VCaP (cell line): ENCODE measurements at regions not wholly inside any gene's neighbourhood (a gene's known extent, or its start where the extent isn't known, plus 50 kb on each side); places are given as distances from the start of the nearest gene placed in this dataset.
"Not testable (repeated sequence)": the region's sequence is repeated elsewhere in the genome, so short reads cannot be mapped to it uniquely, and the experiment has no call there.

Experiments used
- H3K27ac ChIP-seq: fragments of 450-650 bp; 2 replicates; pipeline ENCODE4 v1.5.1; 2017
- CTCF ChIP-seq: fragments of 450-650 bp; conservative IDR thresholded peaks from 2 replicates; pipeline ENCODE4 v1.5.1; 2017; ENCODE audit warnings: mild to moderate bottlenecking, moderate library complexity

GRCh38 chrX:17964871-17965270 lies 103.8 kb upstream of the RAI2 start:
- no peak for TF ChIP-seq CTCF
- H3K27ac ChIP-seq = no peak overlapping the region

GRCh38 chrX:17960891-17961290 lies 99.8 kb upstream of the RAI2 start:
- no peak overlapping the region for H3K27ac ChIP-seq
- no peak for TF ChIP-seq CTCF

- peak; percentile 69 for TF ChIP-seq CTCF
- H3K27ac ChIP-seq = no peak overlapping the region
Observed at GRCh38 chrX:17944833-17945497, 83.9 kb upstream of the RAI2 start.

- not testable (repeated sequence) for H3K27ac ChIP-seq
Observed at GRCh38 chrX:17941171-17941570, 80.1 kb upstream of the RAI2 start.

GRCh38 chrX:17939724-17940123 lies 78.6 kb upstream of the RAI2 start:
- H3K27ac ChIP-seq = no peak overlapping the region
- TF ChIP-seq CTCF = no peak

GRCh38 chrX:17933856-17934255 lies 72.8 kb upstream of the RAI2 start:
- H3K27ac ChIP-seq = no peak overlapping the region
- TF ChIP-seq CTCF = no peak

- H3K27ac ChIP-seq = no peak overlapping the region
Observed at GRCh38 chrX:17932781-17933180, 71.7 kb upstream of the RAI2 start.

More at GRCh38 chrX:17932781-17933180, 71.7 kb upstream of the RAI2 start:
- TF ChIP-seq CTCF = no peak
